ENCODE measurements at regions not wholly inside any gene's neighbourhood (a gene's known extent, or its start where the extent isn't known, plus 50 kb on each side); places are given as distances from the start of the nearest gene placed in this dataset.

DNA sequence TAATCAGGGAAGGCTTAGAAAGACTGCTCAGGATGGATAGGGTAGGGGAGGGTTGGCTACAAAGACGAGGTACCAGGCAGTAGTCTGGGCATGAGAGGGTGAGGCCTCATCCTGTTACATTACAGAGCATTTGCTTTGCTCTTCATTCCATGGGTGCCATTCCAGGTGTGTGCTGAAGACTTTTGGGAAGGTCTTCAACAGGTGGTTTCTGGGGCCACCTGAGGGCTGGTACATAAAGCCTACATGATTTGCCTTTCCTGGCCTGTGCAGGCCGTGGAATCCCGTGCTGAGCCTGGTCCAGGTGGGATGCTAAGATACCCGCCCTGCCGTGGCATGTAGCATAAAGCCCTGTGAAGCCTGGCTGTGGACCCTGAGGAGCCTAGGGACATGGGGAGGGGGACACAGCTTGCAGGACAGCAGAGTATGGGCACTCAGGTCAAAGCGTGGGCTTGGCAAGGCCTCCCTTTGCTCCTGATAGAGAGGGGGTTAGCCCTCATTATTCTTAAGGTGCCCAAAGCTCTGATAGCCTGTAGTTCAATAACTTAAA lies 55.6 kb upstream of the ZNF536 start:
- Histone ChIP-seq H3K27me3 (ENCODE audit: control insufficient read depth in 4 of 4, insufficient read depth in 4 of 4, low read length in 3 of 4) (peaks cover 0 to 5% (median 0%) of the 10 kb centered on the region in 4 donors), H3K4me1 (ENCODE audit: control insufficient read depth in 4 of 4, insufficient read depth in 4 of 4, low read length in 3 of 4) (no peaks in the 10 kb centered on the region), H3K9ac (ENCODE audit: low read depth in 1 of 2, low read length in 2 of 2) (no peak overlapping the region), H3K36me3 (ENCODE audit: control insufficient read depth in 4 of 4, insufficient read depth in 3 of 4, low read depth in 1 of 4, low read length in 3 of 4) (no peaks in the 10 kb centered on the region), H3K4me3 (ENCODE audit: low read depth in 1 of 3, low read length in 3 of 3) (no peak overlapping the region), H3K9me3 (ENCODE audit: control insufficient read depth in 4 of 4, low read length in 3 of 4) (peaks cover 0 to 2% (median under 1%) of the 10 kb centered on the region in 4 donors), H3K27ac (ENCODE audit: low read depth in 1 of 2, low read length in 2 of 2) (no peak overlapping the region)
- 91% methylated on average over 6 of the region's 6 CpGs for WGBS
- no peak for DNase-seq (ENCODE audit: low spot score)
- TF ChIP-seq GABPA (IDR thresholded peaks at IDR 0.05 in 1 of 2, conservative IDR thresholded peaks at IDR 0.05 in 1 of 2), result no peak
- TF ChIP-seq HNF4G (IDR thresholded peaks at IDR 0.05), result no peak
- TF ChIP-seq, protein P1, sequence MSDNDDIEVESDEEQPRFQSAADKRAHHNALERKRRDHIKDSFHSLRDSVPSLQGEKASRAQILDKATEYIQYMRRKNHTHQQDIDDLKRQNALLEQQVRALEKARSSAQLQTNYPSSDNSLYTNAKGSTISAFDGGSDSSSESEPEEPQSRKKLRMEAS (IDR thresholded peaks at IDR 0.05), result no peak
- TF ChIP-seq, protein P2, sequence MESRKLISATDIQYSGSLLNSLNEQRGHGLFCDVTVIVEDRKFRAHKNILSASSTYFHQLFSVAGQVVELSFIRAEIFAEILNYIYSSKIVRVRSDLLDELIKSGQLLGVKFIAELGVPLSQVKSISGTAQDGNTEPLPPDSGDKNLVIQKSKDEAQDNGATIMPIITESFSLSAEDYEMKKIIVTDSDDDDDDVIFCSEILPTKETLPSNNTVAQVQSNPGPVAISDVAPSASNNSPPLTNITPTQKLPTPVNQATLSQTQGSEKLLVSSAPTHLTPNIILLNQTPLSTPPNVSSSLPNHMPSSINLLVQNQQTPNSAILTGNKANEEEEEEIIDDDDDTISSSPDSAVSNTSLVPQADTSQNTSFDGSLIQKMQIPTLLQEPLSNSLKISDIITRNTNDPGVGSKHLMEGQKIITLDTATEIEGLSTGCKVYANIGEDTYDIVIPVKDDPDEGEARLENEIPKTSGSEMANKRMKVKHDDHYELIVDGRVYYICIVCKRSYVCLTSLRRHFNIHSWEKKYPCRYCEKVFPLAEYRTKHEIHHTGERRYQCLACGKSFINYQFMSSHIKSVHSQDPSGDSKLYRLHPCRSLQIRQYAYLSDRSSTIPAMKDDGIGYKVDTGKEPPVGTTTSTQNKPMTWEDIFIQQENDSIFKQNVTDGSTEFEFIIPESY (IDR thresholded peaks at IDR 0.05), result no peak
- TF ChIP-seq TAF1 (conservative IDR thresholded peaks at IDR 0.05), result no peak
- no peak for TF ChIP-seq RAD21 (IDR thresholded peaks at IDR 0.05)
- TF ChIP-seq NR2F2 (IDR thresholded peaks at IDR 0.05), result no peak
- no peak for TF ChIP-seq EGR1 (IDR thresholded peaks at IDR 0.05; ENCODE audit: low read depth in 2 of 2)
- no peak for TF ChIP-seq SP1 (IDR thresholded peaks at IDR 0.05)
- TF ChIP-seq, protein P3, sequence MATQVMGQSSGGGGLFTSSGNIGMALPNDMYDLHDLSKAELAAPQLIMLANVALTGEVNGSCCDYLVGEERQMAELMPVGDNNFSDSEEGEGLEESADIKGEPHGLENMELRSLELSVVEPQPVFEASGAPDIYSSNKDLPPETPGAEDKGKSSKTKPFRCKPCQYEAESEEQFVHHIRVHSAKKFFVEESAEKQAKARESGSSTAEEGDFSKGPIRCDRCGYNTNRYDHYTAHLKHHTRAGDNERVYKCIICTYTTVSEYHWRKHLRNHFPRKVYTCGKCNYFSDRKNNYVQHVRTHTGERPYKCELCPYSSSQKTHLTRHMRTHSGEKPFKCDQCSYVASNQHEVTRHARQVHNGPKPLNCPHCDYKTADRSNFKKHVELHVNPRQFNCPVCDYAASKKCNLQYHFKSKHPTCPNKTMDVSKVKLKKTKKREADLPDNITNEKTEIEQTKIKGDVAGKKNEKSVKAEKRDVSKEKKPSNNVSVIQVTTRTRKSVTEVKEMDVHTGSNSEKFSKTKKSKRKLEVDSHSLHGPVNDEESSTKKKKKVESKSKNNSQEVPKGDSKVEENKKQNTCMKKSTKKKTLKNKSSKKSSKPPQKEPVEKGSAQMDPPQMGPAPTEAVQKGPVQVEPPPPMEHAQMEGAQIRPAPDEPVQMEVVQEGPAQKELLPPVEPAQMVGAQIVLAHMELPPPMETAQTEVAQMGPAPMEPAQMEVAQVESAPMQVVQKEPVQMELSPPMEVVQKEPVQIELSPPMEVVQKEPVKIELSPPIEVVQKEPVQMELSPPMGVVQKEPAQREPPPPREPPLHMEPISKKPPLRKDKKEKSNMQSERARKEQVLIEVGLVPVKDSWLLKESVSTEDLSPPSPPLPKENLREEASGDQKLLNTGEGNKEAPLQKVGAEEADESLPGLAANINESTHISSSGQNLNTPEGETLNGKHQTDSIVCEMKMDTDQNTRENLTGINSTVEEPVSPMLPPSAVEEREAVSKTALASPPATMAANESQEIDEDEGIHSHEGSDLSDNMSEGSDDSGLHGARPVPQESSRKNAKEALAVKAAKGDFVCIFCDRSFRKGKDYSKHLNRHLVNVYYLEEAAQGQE (IDR thresholded peaks at IDR 0.05), result no peak
- TF ChIP-seq FOXA1 (IDR thresholded peaks at IDR 0.05), result no peak
- no peak for TF ChIP-seq RXRA (IDR thresholded peaks at IDR 0.05)
- TF ChIP-seq JUND (IDR thresholded peaks at IDR 0.05), result no peak
- TF ChIP-seq, protein P4, sequence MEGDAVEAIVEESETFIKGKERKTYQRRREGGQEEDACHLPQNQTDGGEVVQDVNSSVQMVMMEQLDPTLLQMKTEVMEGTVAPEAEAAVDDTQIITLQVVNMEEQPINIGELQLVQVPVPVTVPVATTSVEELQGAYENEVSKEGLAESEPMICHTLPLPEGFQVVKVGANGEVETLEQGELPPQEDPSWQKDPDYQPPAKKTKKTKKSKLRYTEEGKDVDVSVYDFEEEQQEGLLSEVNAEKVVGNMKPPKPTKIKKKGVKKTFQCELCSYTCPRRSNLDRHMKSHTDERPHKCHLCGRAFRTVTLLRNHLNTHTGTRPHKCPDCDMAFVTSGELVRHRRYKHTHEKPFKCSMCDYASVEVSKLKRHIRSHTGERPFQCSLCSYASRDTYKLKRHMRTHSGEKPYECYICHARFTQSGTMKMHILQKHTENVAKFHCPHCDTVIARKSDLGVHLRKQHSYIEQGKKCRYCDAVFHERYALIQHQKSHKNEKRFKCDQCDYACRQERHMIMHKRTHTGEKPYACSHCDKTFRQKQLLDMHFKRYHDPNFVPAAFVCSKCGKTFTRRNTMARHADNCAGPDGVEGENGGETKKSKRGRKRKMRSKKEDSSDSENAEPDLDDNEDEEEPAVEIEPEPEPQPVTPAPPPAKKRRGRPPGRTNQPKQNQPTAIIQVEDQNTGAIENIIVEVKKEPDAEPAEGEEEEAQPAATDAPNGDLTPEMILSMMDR (IDR thresholded peaks at IDR 0.05; ENCODE audit: low read depth, low read length, missing input control), result no peak
- TF ChIP-seq, protein P5, sequence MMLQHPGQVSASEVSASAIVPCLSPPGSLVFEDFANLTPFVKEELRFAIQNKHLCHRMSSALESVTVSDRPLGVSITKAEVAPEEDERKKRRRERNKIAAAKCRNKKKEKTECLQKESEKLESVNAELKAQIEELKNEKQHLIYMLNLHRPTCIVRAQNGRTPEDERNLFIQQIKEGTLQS (IDR thresholded peaks at IDR 0.05), result no peak
- TF ChIP-seq HNF4A (conservative IDR thresholded peaks at IDR 0.05), result no peak
- no peak for TF ChIP-seq YY1 (IDR thresholded peaks at IDR 0.05)
- no peak for TF ChIP-seq FOXA2 (IDR thresholded peaks at IDR 0.05)

Data from liver (tissue), 8 donors.